PC-3 (cell line): ENCODE measurements at regions not wholly inside any gene's neighbourhood (a gene's known extent, or its start where the extent isn't known, plus 50 kb on each side); places are given as distances from the start of the nearest gene placed in this dataset.

Experiments
- EZH2 ChIP-seq: fragments of 300-600 bp; sonication (generic); IDR thresholded peaks from one replicate; pipeline ENCODE4 v1.6.1; 2017; ENCODE audit warnings: antibody characterized with exemption, mild to moderate bottlenecking, low read length; ENCODE audit not compliant: unreplicated experiment
- TF ChIP-seq, protein P1 (sequence below): fragments of 300-600 bp; sonication (generic); conservative IDR thresholded peaks from 2 replicates; pipeline ENCODE4 v1.5.1; 2017; ENCODE audit warnings: antibody characterized with exemption, low read depth, mild to moderate bottlenecking, low read length

DNA sequence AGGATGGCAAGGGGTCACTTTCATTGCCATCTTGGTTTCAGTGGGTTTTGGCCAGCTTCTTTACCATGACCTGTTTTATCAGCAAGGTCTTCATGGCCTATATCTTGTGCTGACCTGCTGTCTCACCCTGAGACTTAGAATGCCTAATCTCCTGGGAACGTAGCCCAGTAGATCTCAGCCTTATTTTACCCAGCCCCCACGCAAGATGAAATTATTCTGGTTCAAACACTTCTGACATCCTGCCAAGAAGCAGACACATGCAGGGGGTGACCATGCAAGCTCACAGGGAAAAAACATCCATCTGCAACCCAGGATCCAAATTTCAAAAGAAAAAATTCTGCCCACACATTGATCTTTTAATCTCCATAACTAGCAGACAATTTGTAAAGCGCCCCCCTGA is 88.4 kb upstream of the EEPD1 start:
- TF ChIP-seq, protein P1, sequence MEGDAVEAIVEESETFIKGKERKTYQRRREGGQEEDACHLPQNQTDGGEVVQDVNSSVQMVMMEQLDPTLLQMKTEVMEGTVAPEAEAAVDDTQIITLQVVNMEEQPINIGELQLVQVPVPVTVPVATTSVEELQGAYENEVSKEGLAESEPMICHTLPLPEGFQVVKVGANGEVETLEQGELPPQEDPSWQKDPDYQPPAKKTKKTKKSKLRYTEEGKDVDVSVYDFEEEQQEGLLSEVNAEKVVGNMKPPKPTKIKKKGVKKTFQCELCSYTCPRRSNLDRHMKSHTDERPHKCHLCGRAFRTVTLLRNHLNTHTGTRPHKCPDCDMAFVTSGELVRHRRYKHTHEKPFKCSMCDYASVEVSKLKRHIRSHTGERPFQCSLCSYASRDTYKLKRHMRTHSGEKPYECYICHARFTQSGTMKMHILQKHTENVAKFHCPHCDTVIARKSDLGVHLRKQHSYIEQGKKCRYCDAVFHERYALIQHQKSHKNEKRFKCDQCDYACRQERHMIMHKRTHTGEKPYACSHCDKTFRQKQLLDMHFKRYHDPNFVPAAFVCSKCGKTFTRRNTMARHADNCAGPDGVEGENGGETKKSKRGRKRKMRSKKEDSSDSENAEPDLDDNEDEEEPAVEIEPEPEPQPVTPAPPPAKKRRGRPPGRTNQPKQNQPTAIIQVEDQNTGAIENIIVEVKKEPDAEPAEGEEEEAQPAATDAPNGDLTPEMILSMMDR = no peak
- no peak for TF ChIP-seq EZH2
